ENCODE measurements at regions not wholly inside any gene's neighbourhood (a gene's known extent, or its start where the extent isn't known, plus 50 kb on each side); places are given as distances from the start of the nearest gene placed in this dataset.
"Not testable (repeated sequence)": the region's sequence is repeated elsewhere in the genome, so short reads cannot be mapped to it uniquely, and the experiment has no call there.

DNA sequence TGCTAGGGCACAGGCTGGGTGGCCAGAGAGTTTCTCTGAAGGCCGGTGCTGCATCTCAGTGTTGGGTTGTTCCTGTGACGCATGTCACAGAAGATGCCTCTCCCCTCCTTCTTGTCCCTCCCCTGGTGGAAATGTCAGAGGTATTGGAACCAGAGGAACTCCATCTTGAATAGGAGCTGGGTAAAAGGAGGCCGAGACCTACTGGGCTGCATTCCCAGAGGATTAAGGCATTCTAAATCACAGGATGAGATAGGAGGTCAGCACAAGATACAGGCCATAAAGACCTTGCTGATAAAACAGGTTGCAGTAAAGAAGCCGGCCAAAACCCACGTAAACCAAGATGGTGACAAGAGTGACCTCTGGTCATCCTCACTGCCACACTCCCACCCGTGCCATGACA is 50.3 kb upstream of the AGAP1 start:
- TF ChIP-seq POLR2AphosphoS5 (IDR thresholded peaks at IDR 0.05; ENCODE audit: low read depth, low read length); POLR2A (IDR thresholded peaks at IDR 0.05; ENCODE audit: low read depth, low read length); TAF1 (IDR thresholded peaks at IDR 0.05; ENCODE audit: borderline replicate concordance, low read depth, low read length): not testable (repeated sequence)
